IMR-90 (cell line): ENCODE measurements at regions not wholly inside any gene's neighbourhood (a gene's known extent, or its start where the extent isn't known, plus 50 kb on each side); places are given as distances from the start of the nearest gene placed in this dataset.

ENCODE experiments used
- ATAC-seq: fragments of 200-7000 bp; cut with Tn5 transposase; 2 replicates; pipeline ENCODE4 v1.9.1; 2020; ENCODE audit warnings: low read depth, mild to moderate bottlenecking, moderate library complexity
- BruUV-seq: library from RNA; stranded (reverse); fragments of 400-500 nt; replicated peaks from 2 replicates; lab custom pipeline; 2021; lab: Mats Ljungman, UMichigan
- CTCF ChIA-PET: fragments of 300-600 bp; formaldehyde crosslinking; extraction: SDS; loops from one replicate; lab custom pipeline; 2021; ENCODE audit warnings: antibody characterized with exemption; lab: Yijun Ruan, JAX
- POLR2A ChIA-PET: fragments of 300-600 bp; sonication (Branson Sonifier 250); formaldehyde crosslinking; loops from one replicate; lab custom pipeline; 2022; ENCODE audit warnings: antibody characterized with exemption; ENCODE audit not compliant: unreplicated experiment; lab: Charles Lee
- DNase-seq: peaks from one replicate; pipeline ENCODE4 v3.0.0; 2013
- H2AFZ ChIP-seq: replicated peaks from 2 replicates; pipeline ENCODE3; 2013; ENCODE audit warnings: low read length, mild to moderate bottlenecking; ENCODE audit not compliant: poor library complexity
- H2AK5ac ChIP-seq: 2 replicates; pipeline ENCODE4 v1.6.1; 2013; ENCODE audit warnings: low read depth, low read length, inconsistent platforms
- H2AK9ac ChIP-seq: replicated peaks from 2 replicates; pipeline ENCODE3; 2013; ENCODE audit warnings: mild to moderate bottlenecking, low read depth, low read length, moderate library complexity; ENCODE audit not compliant: poor library complexity
- H2BK120ac ChIP-seq: 2 replicates; pipeline ENCODE4 v1.6.1; 2013; ENCODE audit warnings: low read depth, low read length, inconsistent platforms
- H2BK15ac ChIP-seq: 3 replicates; pipeline ENCODE4 v1.6.1; 2013; ENCODE audit warnings: low read depth, low read length, inconsistent platforms
- H2BK20ac ChIP-seq: 2 replicates; pipeline ENCODE4 v1.6.1; 2013; ENCODE audit warnings: low read depth, mild to moderate bottlenecking, inconsistent platforms, low read length, moderate library complexity
- H2BK5ac ChIP-seq: 2 replicates; pipeline ENCODE4 v1.6.1; 2013; ENCODE audit warnings: mild to moderate bottlenecking, low read depth, low read length, inconsistent platforms; ENCODE audit not compliant: poor library complexity, severe bottlenecking
- H3K14ac ChIP-seq: replicated peaks from 2 replicates; pipeline ENCODE4 v1.6.1; 2013; ENCODE audit warnings: low read depth, low read length, inconsistent platforms
- H3K18ac ChIP-seq: 2 replicates; pipeline ENCODE4 v1.6.1; 2013; ENCODE audit warnings: low read depth, low read length, control low read depth
- H3K23ac ChIP-seq: 2 replicates; pipeline ENCODE4 v1.6.1; 2013; ENCODE audit warnings: low read depth, low read length, inconsistent platforms
- H3K27ac ChIP-seq: 2 replicates; pipeline ENCODE4 v1.5.1; 2013; ENCODE audit warnings: mild to moderate bottlenecking, control low read depth, low read length; ENCODE audit not compliant: insufficient read depth
- H3K27me3 ChIP-seq: 2 replicates; pipeline ENCODE4 v1.6.1; 2013; ENCODE audit warnings: low read length; ENCODE audit not compliant: control insufficient read depth, insufficient read depth
- H3K36me3 ChIP-seq: 2 replicates; pipeline ENCODE4 v1.6.1; 2013; ENCODE audit warnings: low read length, mixed read lengths; ENCODE audit not compliant: control insufficient read depth, insufficient read depth
- H3K4ac ChIP-seq: 2 replicates; pipeline ENCODE4 v1.6.1; 2013; ENCODE audit warnings: low read depth, low read length, inconsistent platforms
- H3K4me1 ChIP-seq: 2 replicates; pipeline ENCODE4 v1.6.1; 2013; ENCODE audit warnings: low read length, mixed read lengths; ENCODE audit not compliant: control insufficient read depth, insufficient read depth
- H3K4me2 ChIP-seq: 2 replicates; pipeline ENCODE4 v1.6.1; 2013; ENCODE audit warnings: low read depth, mild to moderate bottlenecking, control low read depth, low read length, moderate library complexity
- H3K4me3 ChIP-seq: 2 replicates; pipeline ENCODE4 v1.5.1; 2013; ENCODE audit warnings: low read depth, mild to moderate bottlenecking, control low read depth, low read length, moderate library complexity; ENCODE audit not compliant: insufficient read depth
- H3K56ac ChIP-seq: 2 replicates; pipeline ENCODE4 v1.6.1; 2013; ENCODE audit warnings: low read length, inconsistent platforms; ENCODE audit not compliant: insufficient read depth; ENCODE audit errors: extremely low read depth
- H3K79me1 ChIP-seq, 2 experiments: 2 replicates each; pipeline ENCODE4 v1.6.1; 2013; ENCODE audit warnings: low read length in 2 of 2, inconsistent platforms in 1 of 2, low read depth in 1 of 2
- H3K9ac ChIP-seq: 2 replicates; pipeline ENCODE4 v1.6.1; 2013; ENCODE audit warnings: low read depth, low read length, control low read depth
- H3K9me1 ChIP-seq: 2 replicates; pipeline ENCODE4 v1.6.1; 2013; ENCODE audit warnings: low read length, inconsistent platforms; ENCODE audit not compliant: insufficient read depth
- H3K9me3 ChIP-seq: 2 replicates; pipeline ENCODE4 v1.6.1; 2013; ENCODE audit warnings: low read length; ENCODE audit not compliant: control insufficient read depth, insufficient read depth
- H4K20me1 ChIP-seq: 2 replicates; pipeline ENCODE4 v1.6.1; 2013; ENCODE audit warnings: low read length, inconsistent platforms; ENCODE audit not compliant: insufficient read depth
- H4K5ac ChIP-seq: 2 replicates; pipeline ENCODE4 v1.6.1; 2013; ENCODE audit warnings: mild to moderate bottlenecking, low read depth, low read length, control low read depth
- H4K8ac ChIP-seq, 2 experiments: 2 replicates each; pipeline ENCODE4 v1.6.1; 2013; ENCODE audit warnings: low read depth in 2 of 2, low read length in 2 of 2, control low read depth in 1 of 2, inconsistent platforms in 1 of 2
- H4K91ac ChIP-seq: 2 replicates; pipeline ENCODE4 v1.6.1; 2013; ENCODE audit warnings: low read depth, low read length, inconsistent platforms; ENCODE audit not compliant: insufficient read depth
- BHLHE40 ChIP-seq: fragments of 150-350 bp; IDR thresholded peaks from 2 replicates; pipeline ENCODE4 v1.6.1; 2016; ENCODE audit warnings: mild to moderate bottlenecking, low read depth, low read length
- CEBPB ChIP-seq: IDR thresholded peaks from 2 replicates; pipeline ENCODE4 v1.6.1; 2012; ENCODE audit warnings: low read depth, low read length, improper control_type of control experiment
- WGBS, 2 experiments: methylation state at CpG; one replicate each; pipeline versions ENCODE4 v1.1.5 to v1.1.7; 2013; ENCODE audit warnings: missing lambda C conversion rate in 2 of 2; ENCODE audit not compliant: insufficient read length in 1 of 2; ENCODE audit errors: extremely low coverage in 2 of 2; 5-methylcytosine and 5-hydroxymethylcytosine counted together
- dilution Hi-C: fragments of 300-500 bp; cut with HindIII; formaldehyde crosslinking; loops from one replicate; pipeline ENCODE4 v1.14.3; 2018; ENCODE audit warnings: low sequenced_read_pairs; ENCODE audit not compliant: unreplicated experiment
- in situ Hi-C: fragments of 300-500 bp; cut with MboI; formaldehyde crosslinking; loops from 3 replicates; pipeline ENCODE4 v1.14.3; 2019; ENCODE audit warnings: low sequenced_read_pairs, inconsistent platforms, mixed read lengths
- intact Hi-C: fragments of 100-400 bp; cut with micrococcal nuclease; formaldehyde crosslinking; loops from 2 replicates; pipeline ENCODE4 v1.10.0; 2022

DNA sequence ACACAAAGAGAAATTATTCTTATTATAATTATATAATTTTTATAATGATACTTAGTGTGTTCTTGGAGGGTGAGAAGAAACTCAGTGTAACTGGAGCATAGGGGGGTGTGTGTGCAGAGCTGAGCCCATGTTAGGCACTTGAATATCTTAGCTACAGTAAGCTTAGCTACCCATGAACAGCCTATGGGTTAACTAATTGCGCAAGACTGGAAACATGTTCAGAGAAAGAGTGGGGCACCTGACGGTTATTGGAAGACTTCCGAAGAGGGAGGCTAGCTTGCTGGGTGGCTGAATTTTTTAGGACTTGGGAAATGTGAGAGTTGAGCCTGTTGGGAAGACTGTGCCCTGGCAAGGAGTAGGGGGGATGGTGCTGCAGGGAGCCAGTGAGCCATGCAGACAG is 229.2 kb downstream of the SLC4A3 start:
- Histone ChIP-seq H4K5ac (no peak overlapping the region), H3K56ac (no peak overlapping the region), H4K91ac (no peak overlapping the region), H4K8ac (no peak overlapping the region), H4K20me1 (no peaks in the 10 kb centered on the region), H3K23ac (no peak overlapping the region), H2BK15ac (no peak overlapping the region), H3K9me1 (no peaks in the 10 kb centered on the region), H3K4me3 (no peak overlapping the region), H3K14ac (no peak overlapping the region), H2AK5ac (no peak overlapping the region), H3K9ac (no peak overlapping the region), H2BK120ac (no peak overlapping the region), H3K9me3 (no peaks in the 10 kb centered on the region), H3K4me2 (no peak overlapping the region), H3K79me1 (no peaks in the 10 kb centered on the region), H2BK20ac (no peak overlapping the region), H3K4me1 (peaks cover 4% of the 10 kb centered on the region; the same call in 1 of the 2 replicates), H3K27ac (no peak overlapping the region), H3K4ac (no peak overlapping the region), H3K18ac (no peak overlapping the region), H2AK9ac (no peak overlapping the region), H3K36me3 (no peaks in the 10 kb centered on the region), H2AFZ (no peak overlapping the region), H2BK5ac (no peak overlapping the region), H3K27me3 (peaks cover 18% of the 10 kb centered on the region)
- no peak for DNase-seq
- TF ChIP-seq CEBPB (peak; percentile 81), BHLHE40 (no peak)
- BruUV-seq = no TSS peak
- no CpG with 5 or more reads among the region's 3 CpGs for WGBS, 2 experiments
- dilution Hi-C loops (no loop called here), in situ Hi-C loops (no loop called here), intact Hi-C loops (no loop called here)
- CTCF ChIA-PET = no interaction called here
- ATAC-seq = no peak
- POLR2A ChIA-PET = no interaction called here
